Stomach smooth muscle (tissue), 2 donors: ENCODE measurements at regions not wholly inside any gene's neighbourhood (a gene's known extent, or its start where the extent isn't known, plus 50 kb on each side); places are given as distances from the start of the nearest gene placed in this dataset.

Experiments used
- H3K27ac ChIP-seq: one replicate; pipeline ENCODE4 v1.7.0; 2013; ENCODE audit warnings: mild to moderate bottlenecking, low read length, inconsistent platforms
- H3K27me3 ChIP-seq, 2 donors: one replicate each; pipeline ENCODE4 v1.7.0; 2013; ENCODE audit warnings: low read length in 2 of 2; ENCODE audit not compliant: insufficient read depth in 2 of 2, control insufficient read depth in 1 of 2
- H3K36me3 ChIP-seq, 2 donors: one replicate each; pipeline ENCODE4 v1.7.0; 2013; ENCODE audit warnings: low read length in 2 of 2; ENCODE audit not compliant: control insufficient read depth in 2 of 2, insufficient read depth in 2 of 2
- H3K4me1 ChIP-seq: one replicate; pipeline ENCODE4 v1.7.0; 2013; ENCODE audit warnings: low read length; ENCODE audit not compliant: control insufficient read depth, insufficient read depth
- H3K4me3 ChIP-seq, 2 donors: one replicate each; pipeline ENCODE4 v1.7.0; 2013; ENCODE audit warnings: low read length in 2 of 2
- H3K9ac ChIP-seq, 2 donors: one replicate each; pipeline ENCODE4 v1.7.0; 2013; ENCODE audit warnings: low read length in 2 of 2, mild to moderate bottlenecking in 1 of 2
- H3K9me3 ChIP-seq, 2 donors: one replicate each; pipeline ENCODE4 v1.7.0; 2013; ENCODE audit warnings: low read length in 2 of 2; ENCODE audit not compliant: control insufficient read depth in 2 of 2
- donor health status: healthy.
- donor health status: Pancreatic carcinoma.

DNA sequence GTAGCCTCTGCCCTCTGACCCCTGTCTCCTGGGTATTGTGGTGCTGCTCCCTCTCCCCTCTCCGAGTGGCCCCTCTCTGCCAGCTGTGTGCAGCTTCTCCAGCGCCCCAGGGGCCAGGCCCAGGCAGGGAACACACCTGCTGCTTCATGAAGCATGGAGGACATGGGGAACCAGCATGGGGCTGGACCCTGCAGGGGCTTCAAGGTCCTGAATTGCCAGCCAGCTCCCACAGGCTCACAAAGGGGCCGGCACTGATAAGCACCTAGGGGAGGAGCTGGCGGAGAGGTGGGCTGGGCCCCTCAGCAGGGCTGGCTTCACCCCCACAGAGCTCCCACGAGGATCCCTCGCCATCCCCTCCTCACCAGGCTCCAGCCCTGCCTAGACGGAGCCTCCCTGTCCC, 77.4 kb upstream of the GPC1 start:
- Histone ChIP-seq H3K36me3 (no peaks in the 10 kb centered on the region), H3K27ac (no peak overlapping the region), H3K9ac (no peak overlapping the region), H3K27me3 (no peaks in the 10 kb centered on the region), H3K4me1 (peaks cover 4% of the 10 kb centered on the region), H3K9me3 (peaks cover 8 to 23% of the 10 kb centered on the region in 2 donors), H3K4me3 (no peak overlapping the region)

DNA sequence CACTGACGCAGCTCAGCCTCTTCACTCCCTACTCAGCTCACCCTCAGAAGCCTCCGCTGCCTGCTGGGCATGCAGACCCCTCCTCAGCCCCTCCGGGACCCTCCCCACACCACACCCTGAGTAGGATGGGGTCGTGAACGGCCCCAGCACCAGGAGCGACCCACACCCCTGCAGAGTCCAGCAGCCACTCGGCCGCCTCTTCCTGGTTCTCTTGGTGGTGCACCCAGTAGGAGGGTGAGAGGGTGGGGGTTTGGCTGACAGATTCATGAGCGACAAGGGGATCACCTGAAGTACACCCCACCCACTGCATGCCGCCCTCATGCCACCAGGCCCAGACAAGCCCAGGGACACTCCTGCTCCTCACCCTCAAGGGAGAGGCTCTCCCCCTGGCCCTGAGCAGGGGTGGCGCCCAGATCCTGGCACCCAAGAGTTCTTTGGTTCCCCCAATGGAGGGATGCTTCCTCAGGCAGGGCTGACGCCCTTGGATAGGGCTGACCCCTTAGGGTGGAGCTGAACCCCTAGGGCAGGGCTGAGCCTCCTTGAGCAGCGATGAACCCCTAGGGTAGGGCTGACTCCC, 76.6 kb upstream of the GPC1 start:
- H3K27me3 ChIP-seq = no peaks in the 10 kb centered on the region
- peaks cover 4% of the 10 kb centered on the region for H3K4me1 ChIP-seq
- H3K9ac ChIP-seq = no peak overlapping the region
- peaks cover 8 to 23% of the 10 kb centered on the region in 2 donors for H3K9me3 ChIP-seq
- no peak overlapping the region for H3K27ac ChIP-seq
- H3K36me3 ChIP-seq = no peaks in the 10 kb centered on the region
- no peak overlapping the region for H3K4me3 ChIP-seq

DNA sequence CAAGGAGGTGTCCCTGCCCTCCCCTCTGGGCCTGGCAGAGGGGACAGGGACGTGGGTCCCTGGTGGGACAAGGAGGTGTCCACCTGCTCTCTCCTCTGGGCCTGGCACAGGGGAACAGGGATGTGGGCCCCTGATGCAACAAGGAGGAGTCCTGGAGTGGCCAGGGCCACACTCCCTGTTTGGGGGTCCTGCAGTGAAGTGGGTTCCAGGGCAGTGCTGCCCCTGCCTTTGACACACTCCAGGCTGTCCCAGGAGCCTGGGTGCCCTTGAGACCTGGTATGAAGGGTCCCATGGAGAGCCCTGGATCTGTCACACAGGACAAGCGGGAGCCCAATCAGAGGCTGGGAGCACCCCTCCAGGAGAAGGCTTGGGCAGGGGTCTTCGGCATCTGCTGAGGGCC, 75.8 kb upstream of the GPC1 start:
- Histone ChIP-seq H3K4me1 (peaks cover 4% of the 10 kb centered on the region), H3K27me3 (no peaks in the 10 kb centered on the region), H3K27ac (no peak overlapping the region), H3K4me3 (no peak overlapping the region), H3K36me3 (no peaks in the 10 kb centered on the region), H3K9me3 (peaks cover 8 to 23% of the 10 kb centered on the region in 2 donors), H3K9ac (no peak overlapping the region)

DNA sequence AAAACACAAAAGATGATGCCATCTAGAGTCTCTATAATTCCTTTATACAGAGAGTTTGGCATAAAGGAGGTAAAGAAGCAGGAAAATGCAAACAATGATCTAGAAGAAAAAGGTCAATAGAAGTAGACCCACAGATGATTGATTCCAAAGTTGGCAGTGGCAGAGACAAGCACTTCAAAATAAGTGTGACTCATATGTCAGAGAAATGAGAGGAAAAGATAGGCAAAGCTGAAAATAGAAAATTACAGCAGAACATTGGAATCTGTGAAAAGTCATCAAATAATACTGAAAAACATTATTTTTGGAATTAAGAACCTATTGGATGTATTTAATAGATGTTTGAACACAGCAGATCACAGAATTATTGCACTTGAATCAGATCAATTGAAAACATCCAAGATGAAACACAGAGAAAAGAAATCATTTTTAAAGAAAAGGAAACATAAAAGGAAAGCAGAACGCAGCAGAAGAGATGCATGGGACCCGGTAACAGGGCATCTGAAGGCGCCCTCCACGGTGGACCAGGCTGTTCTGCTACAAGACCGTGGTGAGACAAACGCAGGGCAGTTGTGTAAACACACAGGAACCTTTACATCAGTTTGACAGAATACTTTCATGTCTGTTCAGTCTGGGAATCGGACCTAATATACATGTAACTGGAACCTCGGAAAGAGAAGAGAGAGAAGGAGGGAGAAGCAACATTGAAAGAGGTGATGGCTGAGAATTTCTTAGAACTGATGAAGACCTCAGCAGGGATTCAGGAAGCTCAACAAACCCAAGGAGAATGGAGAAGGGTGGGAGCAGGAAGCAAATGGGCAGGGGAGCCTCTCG, 74.6 kb upstream of the GPC1 start:
- H3K36me3 ChIP-seq = no peaks in the 10 kb centered on the region
- no peak overlapping the region for H3K9ac ChIP-seq
- H3K27me3 ChIP-seq = no peaks in the 10 kb centered on the region
- peaks cover 8 to 23% of the 10 kb centered on the region in 2 donors for H3K9me3 ChIP-seq
- no peak overlapping the region for H3K4me3 ChIP-seq
- H3K27ac ChIP-seq = no peak overlapping the region
- H3K4me1 ChIP-seq = peaks cover 3% of the 10 kb centered on the region

DNA sequence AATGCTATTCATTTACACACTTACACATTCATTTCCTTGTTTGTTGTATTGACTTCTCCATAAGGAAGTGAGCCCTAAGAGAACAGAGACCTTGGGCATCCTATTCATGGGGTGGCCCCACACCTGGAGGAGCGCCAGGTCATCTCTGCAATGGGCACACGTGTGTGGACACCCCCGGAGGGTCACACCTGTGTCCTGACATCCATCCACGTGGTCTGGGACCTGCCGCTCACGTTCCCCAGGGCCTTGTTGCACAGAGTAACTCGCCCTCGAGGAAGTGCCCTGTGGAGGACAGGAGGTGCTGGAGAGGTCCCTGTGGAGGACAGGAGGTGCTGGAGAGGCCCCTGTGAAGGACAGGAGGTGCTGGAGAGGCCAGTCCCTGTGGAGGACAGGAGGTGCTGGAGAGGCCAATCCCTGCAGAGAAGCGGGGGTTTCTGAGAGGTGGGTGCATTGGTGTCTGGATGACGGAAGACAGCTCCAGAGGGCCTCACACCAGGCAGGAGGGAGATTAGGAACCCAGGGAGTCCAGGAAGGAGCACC, 73.2 kb upstream of the GPC1 start:
- no peak overlapping the region for H3K27ac ChIP-seq
- peaks cover 4% of the 10 kb centered on the region for H3K4me1 ChIP-seq
- no peaks in the 10 kb centered on the region for H3K36me3 ChIP-seq
- no peaks in the 10 kb centered on the region for H3K27me3 ChIP-seq
- peaks cover 8 to 23% of the 10 kb centered on the region in 2 donors for H3K9me3 ChIP-seq
- no peak overlapping the region for H3K9ac ChIP-seq
- no peak overlapping the region for H3K4me3 ChIP-seq

DNA sequence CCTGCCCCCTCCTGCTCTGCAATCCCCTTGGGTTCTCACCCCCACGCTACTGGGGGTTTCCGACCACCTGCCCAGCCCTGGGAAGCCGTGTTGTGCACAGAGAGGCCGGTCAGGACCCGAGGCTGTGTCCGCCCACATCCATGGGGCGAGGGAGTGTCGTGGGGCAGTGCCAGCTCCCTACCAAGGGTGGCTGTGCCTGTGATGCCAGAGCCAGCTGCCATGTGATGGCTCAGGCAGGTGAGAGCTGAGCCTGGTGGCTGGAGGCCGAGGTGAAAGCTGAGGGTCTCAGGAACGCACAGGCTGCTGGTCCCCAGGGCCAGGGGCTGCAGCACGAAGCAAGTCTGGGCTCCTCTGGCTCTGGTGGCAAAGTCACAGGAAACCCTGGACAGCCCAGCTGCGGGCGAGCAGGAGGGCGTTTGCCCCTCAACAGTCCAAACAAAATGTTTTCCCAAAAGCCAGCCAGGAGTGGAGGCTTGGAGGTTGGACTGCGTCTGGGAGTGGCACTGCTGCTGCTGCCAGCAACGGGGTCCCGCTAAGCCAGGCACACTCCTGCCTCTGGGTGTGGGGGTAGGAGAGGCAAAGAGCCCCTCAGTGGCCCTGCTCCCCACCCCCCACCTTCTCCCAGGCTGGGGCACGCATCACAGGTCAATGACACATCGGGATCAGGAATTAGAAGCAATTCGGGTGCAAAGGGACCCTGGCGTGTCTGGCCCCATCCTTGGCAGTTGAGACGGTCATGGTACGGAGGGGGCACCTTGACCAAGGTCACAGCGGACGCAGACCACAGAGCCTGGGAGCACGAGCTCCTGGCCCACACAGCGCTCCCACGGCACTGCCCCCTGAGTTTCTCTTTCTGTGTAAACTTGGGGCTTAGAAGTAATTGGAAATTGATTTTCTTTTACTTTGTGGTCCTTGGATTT, 72.4 kb upstream of the GPC1 start:
- no peak overlapping the region for H3K9ac ChIP-seq
- no peaks in the 10 kb centered on the region for H3K27me3 ChIP-seq
- H3K4me3 ChIP-seq = no peak overlapping the region
- no peak overlapping the region for H3K27ac ChIP-seq
- no peaks in the 10 kb centered on the region for H3K36me3 ChIP-seq
- H3K4me1 ChIP-seq = peaks cover 4% of the 10 kb centered on the region
- peaks cover 8 to 23% of the 10 kb centered on the region in 2 donors for H3K9me3 ChIP-seq

DNA sequence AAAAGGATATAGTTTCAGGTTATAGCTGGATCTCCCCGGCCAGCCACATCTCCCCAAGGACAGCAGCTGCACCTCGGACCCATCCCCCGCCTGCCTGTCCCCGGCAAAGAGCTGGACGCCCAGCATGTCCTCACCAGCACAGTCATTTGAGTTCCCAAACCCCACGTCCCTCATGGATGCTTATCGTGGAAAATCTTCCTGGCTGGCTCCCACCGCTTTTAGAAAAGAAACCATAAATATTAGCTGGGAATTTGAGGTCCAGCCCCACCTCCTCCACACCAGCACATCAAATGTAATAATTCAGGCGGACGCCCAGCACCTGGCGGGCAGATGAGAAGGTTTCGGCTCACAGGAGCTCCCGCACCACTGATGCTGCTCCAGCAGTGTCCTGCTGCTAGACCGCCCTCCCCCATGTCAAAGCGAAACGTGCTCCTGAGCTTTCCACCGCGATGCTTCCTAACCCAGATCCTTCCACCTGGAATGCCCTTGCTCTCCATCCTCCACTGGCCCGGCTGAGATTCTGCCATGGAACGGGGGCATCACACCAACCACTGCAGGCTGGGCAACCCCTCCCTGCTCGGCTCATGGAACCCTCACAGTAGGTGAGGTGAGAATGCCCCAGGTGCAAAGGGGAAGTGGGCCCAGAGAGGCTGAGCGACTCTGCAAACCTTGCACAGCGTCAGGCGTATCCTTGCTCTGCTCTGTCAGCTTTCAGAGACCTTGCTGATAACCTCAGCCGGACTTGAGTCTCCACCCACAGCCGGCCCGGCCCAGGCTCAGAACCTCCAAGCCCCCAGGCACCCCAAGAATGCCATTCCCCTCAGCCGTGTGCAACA, 71.5 kb upstream of the GPC1 start:
- Histone ChIP-seq H3K27me3 (no peaks in the 10 kb centered on the region), H3K4me3 (no peak overlapping the region), H3K4me1 (peaks cover 4% of the 10 kb centered on the region), H3K36me3 (no peaks in the 10 kb centered on the region), H3K27ac (no peak overlapping the region), H3K9me3 (peaks cover 8 to 23% of the 10 kb centered on the region in 2 donors), H3K9ac (no peak overlapping the region)

DNA sequence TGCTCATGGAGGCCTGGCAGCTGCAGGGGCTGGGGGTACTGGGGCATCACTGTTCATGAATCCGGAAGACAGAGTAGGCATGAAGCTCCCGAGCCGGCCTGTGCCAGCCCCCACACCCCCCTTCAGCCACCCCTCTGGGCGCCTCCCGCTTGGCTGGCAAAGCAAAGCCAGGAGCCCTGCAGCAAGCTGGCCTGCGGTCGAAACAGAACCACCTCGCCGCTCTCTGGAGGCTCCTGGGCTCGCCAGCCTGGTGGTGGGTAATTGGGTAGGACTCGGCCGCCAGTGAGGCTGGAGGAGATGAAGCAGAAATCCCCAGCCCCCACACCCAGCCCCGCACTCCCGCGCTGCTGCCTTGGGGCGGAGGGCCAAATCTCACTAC, 70.9 kb upstream of the GPC1 start:
- Histone ChIP-seq H3K27me3 (no peaks in the 10 kb centered on the region), H3K4me3 (no peak overlapping the region), H3K9me3 (peaks cover 8 to 23% of the 10 kb centered on the region in 2 donors), H3K9ac (no peak overlapping the region), H3K4me1 (peaks cover 7% of the 10 kb centered on the region), H3K27ac (no peak overlapping the region), H3K36me3 (no peaks in the 10 kb centered on the region)

DNA sequence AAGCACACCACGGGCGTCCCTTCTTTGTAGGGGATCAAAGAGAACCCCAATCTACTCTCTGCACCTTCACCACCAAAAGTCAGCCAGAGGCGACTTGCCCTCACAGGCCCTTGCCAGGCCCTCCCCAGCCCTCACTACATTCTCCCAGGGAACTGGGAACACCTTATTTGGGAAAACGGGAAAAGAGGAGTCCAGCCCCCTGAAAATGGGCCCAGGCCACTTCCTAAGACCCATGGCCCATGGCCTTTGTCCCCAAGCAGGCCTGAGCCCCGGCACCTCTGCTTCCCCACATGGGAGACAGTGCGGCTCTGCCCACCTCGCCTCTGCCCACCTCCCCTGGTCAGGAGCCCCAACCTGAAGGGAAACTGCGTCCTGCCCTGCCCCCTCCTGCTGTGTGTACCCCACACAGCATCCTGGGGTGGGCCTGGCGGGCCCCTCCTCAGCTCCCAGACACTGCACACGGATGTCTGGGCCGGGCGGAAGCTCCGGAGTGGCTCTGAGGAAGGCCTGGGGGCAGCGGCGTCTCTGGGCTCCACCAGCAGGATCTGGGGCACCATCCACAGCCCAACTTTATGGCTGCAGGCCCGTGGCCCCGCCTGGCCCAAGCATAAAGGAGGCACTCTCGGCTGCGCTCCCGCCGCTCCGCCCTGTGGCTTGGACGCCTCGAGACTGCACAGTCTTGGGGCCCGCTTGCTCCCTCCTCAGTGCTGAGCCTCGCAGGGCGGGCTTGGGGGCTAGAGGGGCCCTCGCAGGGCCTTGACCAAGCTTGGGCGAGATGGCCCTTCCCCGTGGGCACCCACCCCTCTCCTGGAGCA, 70.3 kb upstream of the GPC1 start:
- Histone ChIP-seq H3K4me3 (no peak overlapping the region), H3K27ac (no peak overlapping the region), H3K36me3 (no peaks in the 10 kb centered on the region), H3K27me3 (no peaks in the 10 kb centered on the region), H3K9me3 (peaks cover 6 to 17% of the 10 kb centered on the region in 2 donors), H3K9ac (no peak overlapping the region), H3K4me1 (peaks cover 13% of the 10 kb centered on the region)
